Activated CD8-positive, alpha-beta memory T cell treated with anti-CD3 and anti-CD28 coated beads, Interleukin-2, amount 50 U/mL, for 1 hour (primary cell): ENCODE measurements at regions not wholly inside any gene's neighbourhood (a gene's known extent, or its start where the extent isn't known, plus 50 kb on each side); places are given as distances from the start of the nearest gene placed in this dataset.
"Not testable (repeated sequence)": the region's sequence is repeated elsewhere in the genome, so short reads cannot be mapped to it uniquely, and the experiment has no call there.

Experiments
- DNase-seq: peaks from one replicate; pipeline ENCODE4 v3.0.0-alpha.2; 2020; ENCODE audit errors: extremely low read depth

DNA sequence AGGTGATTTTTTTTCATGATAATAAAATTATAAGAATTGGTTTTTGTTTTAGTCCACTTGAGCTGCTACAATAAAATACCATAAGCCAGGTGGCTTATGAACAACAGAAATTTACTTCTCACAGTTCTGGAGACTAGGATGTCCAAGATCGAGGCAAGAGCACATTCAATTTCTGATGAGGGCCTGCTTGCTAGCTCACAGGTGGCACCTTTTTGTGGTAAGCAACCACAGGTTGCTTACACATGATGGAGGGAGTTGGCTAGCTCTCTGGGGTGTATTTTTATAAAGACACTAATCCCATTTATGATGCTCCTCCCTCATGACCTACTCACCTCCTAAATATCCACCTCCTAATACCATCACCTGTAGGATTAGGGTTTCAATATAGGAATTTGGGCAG, 1248.5 kb upstream of the TENM3 start:
- no peak for DNase-seq

GRCh38 chr4:180999217-180999616, 1244.0 kb upstream of the TENM3 start:
- DNase-seq = no peak

DNA sequence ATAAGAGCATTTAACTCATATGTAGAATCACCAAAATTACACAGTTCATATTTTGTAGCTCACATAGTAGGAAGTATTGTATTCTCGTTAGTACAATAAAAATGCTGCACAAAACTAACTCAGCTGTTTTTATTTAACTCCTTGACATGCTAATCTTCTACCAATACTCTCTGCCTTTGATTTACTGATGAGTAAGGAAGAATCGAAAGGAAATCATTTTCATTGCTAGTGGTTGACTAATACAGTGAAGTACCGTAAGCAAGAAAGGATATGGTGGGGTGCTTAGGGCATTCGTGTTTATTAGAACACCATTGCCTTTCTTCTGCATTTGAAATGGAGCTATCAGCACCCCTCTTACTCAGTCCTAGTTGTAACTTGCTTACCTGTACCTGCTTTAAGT, 1239.1 kb upstream of the TENM3 start:
- no peak for DNase-seq

- no peak for DNase-seq
Observed at GRCh38 chr4:181006499-181007260, 1236.5 kb upstream of the TENM3 start.

DNA sequence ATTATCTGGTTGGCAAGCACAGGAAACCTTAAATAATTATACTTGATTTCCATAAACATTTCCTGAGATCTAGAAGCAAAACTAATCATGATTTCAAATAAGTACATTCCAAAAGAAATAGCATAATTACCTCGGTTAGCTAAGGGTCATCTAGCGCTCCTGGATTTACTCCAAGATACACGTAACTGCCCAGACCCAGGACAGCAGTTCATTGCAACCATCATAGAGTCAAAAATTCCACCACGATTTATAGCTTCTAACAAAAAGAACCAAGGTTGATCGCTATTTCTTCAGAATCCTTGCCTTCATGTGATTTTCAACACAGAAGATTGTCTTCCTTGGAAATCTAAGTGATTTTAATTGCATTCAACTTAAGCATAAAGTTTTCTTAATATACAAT, 1235.5 kb upstream of the TENM3 start:
- DNase-seq = no peak

DNA sequence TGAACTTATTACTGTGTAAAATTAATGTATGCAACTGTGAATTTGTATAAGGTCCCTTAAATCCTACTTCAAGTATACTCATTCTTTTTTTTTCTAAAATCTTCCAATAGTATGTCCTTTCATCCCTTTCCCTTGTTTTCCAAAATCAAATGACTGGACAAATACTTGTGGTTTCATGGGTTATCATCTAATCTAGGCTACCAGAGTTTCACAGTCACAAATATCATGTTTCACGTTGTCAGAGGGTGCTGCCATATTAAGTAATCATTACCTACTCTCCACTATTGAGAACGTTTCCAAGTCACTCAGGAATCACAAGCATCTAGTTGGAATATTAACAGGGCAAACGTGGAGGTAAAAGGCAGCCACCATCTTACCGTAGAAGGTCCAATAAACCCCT, 1235.0 kb upstream of the TENM3 start:
- no peak for DNase-seq

GRCh38 chr4:181013162-181013561, 1230.0 kb upstream of the TENM3 start:
- no peak for DNase-seq

GRCh38 chr4:181017038-181017437, 1226.2 kb upstream of the TENM3 start:
- DNase-seq = no peak

DNA sequence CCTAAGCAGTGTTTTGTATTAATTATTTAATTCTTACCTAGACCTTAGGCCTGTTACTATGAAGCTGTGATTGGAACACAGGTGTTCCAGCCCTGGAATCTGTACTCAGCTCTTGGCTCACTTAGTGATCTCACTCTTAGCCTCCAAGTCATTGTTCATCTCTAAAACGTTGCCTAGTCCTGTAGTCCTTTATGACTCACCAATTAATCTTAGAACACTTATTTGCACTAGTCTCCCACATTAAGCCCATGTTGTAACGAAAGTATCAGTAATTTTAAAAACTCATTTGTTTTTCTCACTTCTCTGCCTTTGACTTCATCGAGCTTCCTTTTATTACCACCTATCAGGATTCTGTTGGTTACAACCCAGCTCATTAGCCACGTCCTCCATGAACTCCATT, 1224.7 kb upstream of the TENM3 start:
- DNase-seq = no peak

DNA sequence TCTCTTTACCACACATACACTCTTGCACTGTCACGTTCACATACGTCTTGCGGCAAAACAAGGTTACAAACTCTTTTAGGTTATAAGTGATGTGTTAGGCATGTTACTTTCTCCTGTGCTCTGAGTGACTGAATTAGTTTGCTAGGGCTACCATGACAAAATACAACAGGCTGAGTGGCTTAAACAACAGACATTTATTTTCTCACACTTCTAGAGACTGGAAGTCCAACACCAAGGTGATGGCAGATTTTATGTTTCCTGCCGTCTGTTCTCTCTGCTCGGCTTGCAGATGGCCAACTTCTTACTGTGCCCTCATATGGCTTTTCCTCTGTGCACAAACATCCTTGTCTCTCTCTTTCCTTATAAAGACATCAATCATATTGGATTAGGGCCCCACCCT, 1224.3 kb upstream of the TENM3 start:
- DNase-seq = no peak

- no peak for DNase-seq
Observed at GRCh38 chr4:181020456-181020855, 1222.7 kb upstream of the TENM3 start.

DNA sequence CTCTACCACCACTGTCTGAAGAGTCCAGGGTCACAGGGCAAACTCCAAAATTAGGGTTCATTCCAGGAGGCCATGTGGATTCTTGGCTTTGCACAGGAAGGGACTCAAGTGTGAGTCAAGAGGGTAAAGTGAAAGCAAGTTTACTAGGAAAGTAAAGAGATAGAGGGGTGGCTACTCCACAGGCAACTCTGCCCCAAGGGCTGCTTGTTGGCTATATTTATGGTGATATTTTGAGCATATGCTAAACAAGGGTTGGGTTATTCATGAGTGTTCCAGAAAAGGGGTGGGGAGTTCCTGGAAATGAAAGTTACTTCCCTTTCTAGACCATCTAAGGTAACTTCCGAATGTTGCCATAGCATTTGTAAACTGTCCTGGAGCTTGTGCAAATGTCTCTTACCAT, 1222.0 kb upstream of the TENM3 start:
- no peak for DNase-seq

DNA sequence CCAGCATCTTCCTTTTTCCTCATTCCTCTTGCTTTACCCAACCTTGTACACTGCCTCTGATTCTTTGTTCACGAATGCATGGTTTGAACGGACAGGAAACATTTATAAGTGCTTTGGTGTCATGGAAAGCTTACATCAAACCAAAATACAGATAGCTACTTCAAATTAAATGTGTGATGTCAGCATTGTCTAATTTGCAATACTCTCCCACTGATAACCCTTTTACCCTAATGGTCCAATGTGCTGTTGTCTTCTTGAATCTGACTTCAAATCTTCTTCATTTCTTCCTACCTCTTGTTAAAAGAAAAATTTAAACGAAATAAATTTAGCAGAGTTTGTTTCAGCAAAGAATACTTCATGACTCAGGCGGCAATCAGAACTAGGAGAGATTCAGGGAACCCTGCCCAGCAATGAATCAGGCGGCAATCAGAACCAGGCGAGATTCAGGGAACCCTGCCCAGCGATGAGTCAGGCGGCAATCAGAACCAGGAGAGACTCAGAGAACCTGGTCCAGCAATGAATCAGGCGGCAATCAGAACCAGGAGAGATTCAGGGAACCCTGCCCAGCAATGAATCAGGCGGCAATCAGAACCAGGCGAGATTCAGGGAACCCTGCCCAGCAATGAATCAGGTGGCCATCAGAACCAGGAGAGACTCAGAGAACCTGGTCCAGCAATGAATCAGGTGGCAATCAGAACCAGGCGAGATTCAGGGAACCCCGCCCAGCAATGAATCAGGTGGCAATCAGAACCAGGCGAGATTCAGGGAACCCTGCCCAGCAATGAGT, 1212.9 kb upstream of the TENM3 start:
- DNase-seq = not testable (repeated sequence)

GRCh38 chr4:181030961-181031360, 1212.2 kb upstream of the TENM3 start:
- DNase-seq = no peak

DNA sequence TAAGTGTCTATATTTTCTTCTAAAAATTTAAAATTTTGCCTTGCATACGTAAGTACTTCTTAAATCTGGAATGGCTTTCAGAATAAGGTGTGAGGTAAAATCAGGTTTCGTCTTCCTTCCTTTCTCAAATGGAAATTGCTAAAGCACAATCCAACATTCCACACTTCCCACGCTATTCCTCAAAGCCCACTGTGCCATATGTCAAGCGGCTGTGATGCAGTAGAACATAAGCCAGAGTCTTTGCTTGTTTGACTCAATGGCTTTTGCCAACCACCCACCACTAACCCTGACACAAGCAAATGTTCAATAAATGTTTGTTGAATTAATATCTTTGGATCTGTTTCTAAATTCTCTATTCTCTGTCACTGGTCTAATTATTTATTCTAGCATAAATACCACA, 1199.7 kb upstream of the TENM3 start:
- no peak for DNase-seq

GRCh38 chr4:181046809-181047208, 1196.4 kb upstream of the TENM3 start:
- no peak for DNase-seq

DNA sequence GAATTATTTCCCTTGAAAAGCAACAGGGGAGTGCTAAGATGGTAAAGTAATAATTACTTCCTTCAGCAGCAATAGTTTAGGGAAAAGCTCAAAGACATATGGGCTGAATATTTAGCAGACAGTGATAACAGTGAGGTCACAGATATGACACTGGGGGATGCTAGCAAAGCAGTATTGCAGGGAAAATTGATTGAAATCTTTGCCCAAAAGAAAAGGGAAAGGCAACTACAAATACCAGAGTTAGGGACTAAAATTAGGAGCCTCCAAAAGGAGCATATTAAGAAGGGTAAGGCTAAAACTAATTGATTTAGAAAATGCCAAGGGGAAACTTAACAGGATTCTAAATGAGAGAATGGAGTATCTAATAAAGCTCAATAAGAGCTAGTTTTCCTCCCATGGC, 1191.3 kb upstream of the TENM3 start:
- no peak for DNase-seq

GRCh38 chr4:181061787-181062186, 1181.4 kb upstream of the TENM3 start:
- DNase-seq = no peak

GRCh38 chr4:181063212-181063611, 1180.0 kb upstream of the TENM3 start:
- no peak for DNase-seq

GRCh38 chr4:181077341-181077740, 1165.9 kb upstream of the TENM3 start:
- DNase-seq = no peak

DNA sequence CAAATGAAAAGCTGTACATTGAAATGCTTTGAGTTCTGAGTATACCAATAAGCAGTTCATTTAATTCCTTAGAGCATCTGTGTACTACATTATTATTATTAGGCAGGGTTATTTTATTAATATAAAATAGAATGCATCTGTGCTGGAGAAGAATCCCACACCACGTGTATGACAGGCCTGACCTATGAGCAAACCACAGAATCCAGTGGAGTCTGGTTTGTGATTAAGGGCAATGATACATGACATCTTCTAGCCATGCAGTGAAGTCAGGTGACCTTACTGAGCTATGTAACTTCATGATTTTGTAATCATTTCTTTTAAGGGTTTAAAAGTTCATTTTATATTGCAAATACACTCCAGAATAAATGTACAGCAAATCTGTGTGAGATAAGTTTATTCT, 1165.0 kb upstream of the TENM3 start:
- no peak for DNase-seq

GRCh38 chr4:181083757-181084361, 1159.3 kb upstream of the TENM3 start:
- no peak for DNase-seq

GRCh38 chr4:181085557-181085956, 1157.6 kb upstream of the TENM3 start:
- DNase-seq = no peak
